Glutamatergic neuron (in vitro differentiated cells): ENCODE measurements at regions not wholly inside any gene's neighbourhood (a gene's known extent, or its start where the extent isn't known, plus 50 kb on each side); places are given as distances from the start of the nearest gene placed in this dataset.

Experiments used
- DNase-seq: peaks from one replicate; pipeline ENCODE4 v3.0.0; 2022
- H3K27ac Mint-ChIP-seq: one replicate; pipeline ENCODE4 v1.8.0; 2020; ENCODE audit warnings: mild to moderate bottlenecking, mixed read lengths, inconsistent platforms; ENCODE audit not compliant: unreplicated experiment
- H3K27me3 Mint-ChIP-seq: one replicate; pipeline ENCODE4 v1.8.0; 2020; ENCODE audit warnings: mild to moderate bottlenecking, moderate library complexity, mixed read lengths, inconsistent platforms; ENCODE audit not compliant: unreplicated experiment
- H3K36me3 Mint-ChIP-seq: one replicate; pipeline ENCODE4 v1.8.0; 2020; ENCODE audit warnings: mild to moderate bottlenecking, mixed read lengths, inconsistent platforms; ENCODE audit not compliant: unreplicated experiment
- H3K4me1 Mint-ChIP-seq: one replicate; pipeline ENCODE4 v1.8.0; 2020; ENCODE audit warnings: mild to moderate bottlenecking, low read depth, mixed read lengths, inconsistent platforms; ENCODE audit not compliant: unreplicated experiment
- H3K4me3 Mint-ChIP-seq: one replicate; pipeline ENCODE4 v1.8.0; 2020; ENCODE audit warnings: mild to moderate bottlenecking, mixed read lengths, inconsistent platforms; ENCODE audit not compliant: unreplicated experiment
- H3K9me3 Mint-ChIP-seq: one replicate; pipeline ENCODE4 v1.8.0; 2020; ENCODE audit warnings: mild to moderate bottlenecking, moderate library complexity, mixed read lengths, inconsistent platforms; ENCODE audit not compliant: unreplicated experiment
- TF ChIP-seq, protein P1 (sequence below): fragments of 200-600 bp; sonication (generic); IDR thresholded peaks from one replicate; pipeline ENCODE4 v1.5.0; 2021; ENCODE audit not compliant: partially characterized antibody, unreplicated experiment

DNA sequence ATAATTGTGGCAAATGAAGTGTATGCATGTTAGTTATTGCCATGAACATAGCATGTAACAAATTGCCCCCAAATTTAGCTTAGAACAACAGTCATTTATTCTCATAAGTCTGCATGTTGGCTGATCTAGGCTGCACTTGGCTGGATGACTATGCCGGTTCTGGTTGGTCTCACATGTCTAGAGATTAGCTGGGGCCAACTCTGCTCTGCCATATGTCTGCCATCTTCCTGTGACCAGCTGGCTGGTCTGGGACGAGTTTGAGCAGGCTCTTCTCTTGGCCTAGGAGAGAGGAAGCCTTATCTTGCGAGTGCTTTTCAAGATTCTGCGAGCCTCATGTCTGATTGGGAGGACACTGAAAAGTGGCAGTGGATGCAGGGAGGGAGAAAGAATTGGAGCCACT, 198.3 kb upstream of the FAM78B start:
- Mint-ChIP-seq H3K9me3 (peaks cover 7% of the 10 kb centered on the region), H3K27ac (peak overlapping the region; percentile 74), H3K27me3 (peaks cover 2% of the 10 kb centered on the region), H3K36me3 (peaks cover 15% of the 10 kb centered on the region), H3K4me1 (peaks cover 13% of the 10 kb centered on the region), H3K4me3 (no peak overlapping the region)
- DNase-seq: no peak
- TF ChIP-seq, protein P1, sequence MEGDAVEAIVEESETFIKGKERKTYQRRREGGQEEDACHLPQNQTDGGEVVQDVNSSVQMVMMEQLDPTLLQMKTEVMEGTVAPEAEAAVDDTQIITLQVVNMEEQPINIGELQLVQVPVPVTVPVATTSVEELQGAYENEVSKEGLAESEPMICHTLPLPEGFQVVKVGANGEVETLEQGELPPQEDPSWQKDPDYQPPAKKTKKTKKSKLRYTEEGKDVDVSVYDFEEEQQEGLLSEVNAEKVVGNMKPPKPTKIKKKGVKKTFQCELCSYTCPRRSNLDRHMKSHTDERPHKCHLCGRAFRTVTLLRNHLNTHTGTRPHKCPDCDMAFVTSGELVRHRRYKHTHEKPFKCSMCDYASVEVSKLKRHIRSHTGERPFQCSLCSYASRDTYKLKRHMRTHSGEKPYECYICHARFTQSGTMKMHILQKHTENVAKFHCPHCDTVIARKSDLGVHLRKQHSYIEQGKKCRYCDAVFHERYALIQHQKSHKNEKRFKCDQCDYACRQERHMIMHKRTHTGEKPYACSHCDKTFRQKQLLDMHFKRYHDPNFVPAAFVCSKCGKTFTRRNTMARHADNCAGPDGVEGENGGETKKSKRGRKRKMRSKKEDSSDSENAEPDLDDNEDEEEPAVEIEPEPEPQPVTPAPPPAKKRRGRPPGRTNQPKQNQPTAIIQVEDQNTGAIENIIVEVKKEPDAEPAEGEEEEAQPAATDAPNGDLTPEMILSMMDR: no peak

DNA sequence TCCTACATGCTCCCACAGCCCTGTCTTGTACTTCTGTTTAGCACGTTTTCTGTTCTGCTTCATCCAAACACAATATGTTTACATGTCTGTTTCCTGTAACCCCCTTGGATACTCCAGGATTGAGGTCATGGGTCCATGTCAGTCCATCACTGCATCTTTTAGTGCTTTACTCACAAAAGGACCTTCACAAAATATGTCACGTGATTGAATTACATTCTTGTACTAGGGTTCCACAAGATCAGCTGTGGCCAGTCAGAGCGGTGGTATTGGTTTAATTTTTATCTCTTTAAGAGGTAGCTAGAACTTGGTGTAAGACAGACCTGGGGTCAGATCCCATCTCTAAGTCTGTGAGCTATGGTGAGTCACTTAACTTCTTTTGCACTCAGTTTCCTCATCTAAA, 201.2 kb upstream of the FAM78B start:
- peaks cover 6% of the 10 kb centered on the region for H3K9me3 Mint-ChIP-seq
- H3K27ac Mint-ChIP-seq: no peak overlapping the region
- H3K4me1 Mint-ChIP-seq: peaks cover 2% of the 10 kb centered on the region
- TF ChIP-seq, protein P1: no peak
- DNase-seq: no peak
- H3K27me3 Mint-ChIP-seq: peaks cover 2% of the 10 kb centered on the region
- peaks cover 11% of the 10 kb centered on the region for H3K36me3 Mint-ChIP-seq
- no peak overlapping the region for H3K4me3 Mint-ChIP-seq

DNA sequence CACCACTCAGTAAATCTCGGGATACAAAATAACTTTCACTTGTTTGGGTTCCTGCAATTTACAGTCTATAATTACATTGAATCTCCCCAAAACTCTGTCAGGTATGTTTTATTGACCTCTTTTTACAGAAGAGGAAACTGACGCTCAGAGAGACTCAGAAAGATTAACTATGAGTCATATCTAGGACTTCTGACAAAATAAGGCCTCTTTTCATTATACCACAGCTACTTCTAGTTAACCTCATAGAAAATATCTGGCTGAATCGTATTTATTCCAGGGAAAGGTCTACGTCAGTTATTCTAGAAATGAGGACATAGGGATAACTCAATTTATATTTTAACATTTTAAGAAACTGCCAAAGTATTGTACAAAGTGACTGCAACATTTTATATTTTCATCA, 211.1 kb upstream of the FAM78B start:
- DNase-seq: no peak
- Mint-ChIP-seq H3K36me3 (no peaks in the 10 kb centered on the region), H3K4me3 (no peak overlapping the region), H3K9me3 (no peaks in the 10 kb centered on the region), H3K27ac (no peak overlapping the region), H3K4me1 (no peaks in the 10 kb centered on the region), H3K27me3 (no peaks in the 10 kb centered on the region)
- TF ChIP-seq, protein P1: no peak

DNA sequence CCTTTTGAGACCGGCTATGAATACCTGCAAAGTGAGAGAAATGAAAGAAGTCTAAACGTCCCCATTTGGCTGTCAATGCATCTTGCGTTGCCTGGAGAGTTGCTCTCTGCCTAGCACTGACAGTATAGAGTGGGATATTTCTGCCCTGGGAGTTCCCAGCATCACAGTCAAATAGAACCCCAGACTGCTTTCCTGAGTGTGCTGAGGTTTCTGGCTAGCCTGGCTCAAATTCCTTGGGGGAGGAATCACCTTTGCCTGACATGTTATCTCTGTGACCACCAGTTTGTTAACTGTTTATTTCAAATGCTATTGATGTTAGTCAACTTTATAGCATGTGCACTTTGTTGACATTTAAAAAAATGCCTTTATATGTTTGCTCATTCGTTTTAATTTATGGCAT, 212.0 kb upstream of the FAM78B start:
- DNase-seq: no peak
- Mint-ChIP-seq H3K36me3 (no peaks in the 10 kb centered on the region), H3K27me3 (no peaks in the 10 kb centered on the region), H3K9me3 (no peaks in the 10 kb centered on the region), H3K4me3 (no peak overlapping the region), H3K27ac (no peak overlapping the region), H3K4me1 (no peaks in the 10 kb centered on the region)
- TF ChIP-seq, protein P1: no peak

DNA sequence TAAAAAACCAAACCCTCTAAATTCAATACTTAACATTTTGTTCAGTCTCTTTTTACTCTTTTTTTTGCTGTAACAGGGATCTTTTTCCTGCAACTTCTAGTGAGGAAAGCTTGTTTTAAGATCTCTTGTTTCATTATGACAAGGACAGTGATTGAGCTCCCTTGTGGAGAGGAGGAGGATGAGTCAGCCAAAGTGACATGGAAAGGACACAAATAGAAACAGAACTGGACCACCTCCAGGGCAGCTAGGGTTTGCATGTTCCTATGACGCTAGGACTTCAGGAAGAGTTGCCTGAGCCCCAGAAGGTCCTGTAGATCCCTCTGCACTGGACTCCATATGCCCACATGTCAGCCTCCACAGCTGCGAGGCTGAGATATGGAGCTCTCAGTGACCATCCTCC, 212.6 kb upstream of the FAM78B start:
- no peak for DNase-seq
- no peak overlapping the region for H3K27ac Mint-ChIP-seq
- no peak overlapping the region for H3K4me3 Mint-ChIP-seq
- H3K27me3 Mint-ChIP-seq: no peaks in the 10 kb centered on the region
- H3K9me3 Mint-ChIP-seq: no peaks in the 10 kb centered on the region
- TF ChIP-seq, protein P1: no peak
- no peaks in the 10 kb centered on the region for H3K4me1 Mint-ChIP-seq
- H3K36me3 Mint-ChIP-seq: no peaks in the 10 kb centered on the region
